ENCODE measurements at regions not wholly inside any gene's neighbourhood (a gene's known extent, or its start where the extent isn't known, plus 50 kb on each side); places are given as distances from the start of the nearest gene placed in this dataset.

- WGBS (ENCODE audit: low lambda C conversion rate), result 0% methylated on average over 2 of the region's 2 CpGs
- no peaks in the 10 kb centered on the region for H3K27me3 ChIP-seq (ENCODE audit: control insufficient read depth in 1 of 2, insufficient read depth in 2 of 2, low read length in 2 of 2)
- H3K36me3 ChIP-seq (replicated peaks in 1 of 2; ENCODE audit: control insufficient read depth in 1 of 2, insufficient read depth in 2 of 2, low read length in 2 of 2), result no peaks in the 10 kb centered on the region
These were observed 670.3 kb downstream of the TLE4 start for GRCh38 chr9:80242022-80242421.

GRCh38 chr9:80235752-80236151, 664.0 kb downstream of the TLE4 start:
- H3K36me3 ChIP-seq (replicated peaks in 1 of 2; ENCODE audit: control insufficient read depth in 1 of 2, insufficient read depth in 2 of 2, low read length in 2 of 2), result no peaks in the 10 kb centered on the region
- no peaks in the 10 kb centered on the region for H3K27me3 ChIP-seq (ENCODE audit: control insufficient read depth in 1 of 2, insufficient read depth in 2 of 2, low read length in 2 of 2)
- DNase-seq (ENCODE audit: low spot score) (no peak), FAIRE-seq (no peak), ATAC-seq (no peak)
- H3K4me3 ChIP-seq (replicated peaks in 1 of 3; ENCODE audit: insufficient read depth in 1 of 3, low read depth in 2 of 3, low read length in 3 of 3), result no peak overlapping the region
- no TSS peak for BruUV-seq (replicated peaks)
- intact Hi-C loops (cut with micrococcal nuclease; ENCODE audit: unreplicated experiment) (no loop called here), in situ Hi-C loops (cut with HindIII; ENCODE audit: extremely low pct_ligation_motif_present, low pct_unique_long_range_greater_than_20kb) (no loop called here)
- ChIA-PET CTCF (ENCODE audit: low intra/inter-chr PET ratio, low total read pairs) (no interaction called here), POLR2A (no interaction called here)
- H2AFZ ChIP-seq (ENCODE audit: low read length), result no peak overlapping the region
- 0 out of 2 replicates have a peak, but pooled peaks have one; percentile 55 for TF ChIP-seq CEBPB (IDR thresholded peaks at IDR 0.05; ENCODE audit: borderline replicate concordance, low read depth, low read length)
- peak; percentile 58; the same call in 1 of the 2 replicates for TF ChIP-seq ATF7 (IDR thresholded peaks at IDR 0.05)
- TF ChIP-seq ATF7 (CRISPR knock-in tag; IDR thresholded peaks at IDR 0.05), result no peak
- TF ChIP-seq ZNF782 (CRISPR knock-in tag; IDR thresholded peaks at IDR 0.05; ENCODE audit: borderline replicate concordance), result no peak
- TF ChIP-seq NCOA2 (CRISPR knock-in tag; IDR thresholded peaks at IDR 0.05), result no peak
- H3K4me2 ChIP-seq (ENCODE audit: low read depth, low read length), result no peak overlapping the region
- no peak overlapping the region for H3K27ac ChIP-seq (ENCODE audit: extremely low read length, insufficient read depth, low read length)
- H3K4me1 ChIP-seq (ENCODE audit: insufficient read depth, low read length), result no peaks in the 10 kb centered on the region
- H3K9ac ChIP-seq (ENCODE audit: insufficient read depth, low read depth, low read length), result no peak overlapping the region
- H4K20me1 ChIP-seq (ENCODE audit: insufficient read depth, low read length), result no peaks in the 10 kb centered on the region
- no peaks in the 10 kb centered on the region for H3K79me2 ChIP-seq (ENCODE audit: insufficient read depth, low read length)
- 3% methylated on average over 1 of the region's 1 CpG for WGBS (ENCODE audit: low lambda C conversion rate)
- peaks cover 65% of the 10 kb centered on the region for H3K9me3 ChIP-seq (ENCODE audit: low read length)

More at GRCh38 chr9:80242022-80242421, 670.3 kb downstream of the TLE4 start:
- no peak overlapping the region for H3K9ac ChIP-seq (ENCODE audit: insufficient read depth, low read depth, low read length)
- H2AFZ ChIP-seq (ENCODE audit: low read length), result no peak overlapping the region
- H3K27ac ChIP-seq (ENCODE audit: extremely low read length, insufficient read depth, low read length), result no peak overlapping the region
- H3K79me2 ChIP-seq (ENCODE audit: insufficient read depth, low read length), result no peaks in the 10 kb centered on the region
- ATAC-seq, result no peak
- H4K20me1 ChIP-seq (ENCODE audit: insufficient read depth, low read length), result no peaks in the 10 kb centered on the region
- H3K9me3 ChIP-seq (ENCODE audit: low read length), result peaks cover 28% of the 10 kb centered on the region
- in situ Hi-C loops (cut with HindIII; ENCODE audit: extremely low pct_ligation_motif_present, low pct_unique_long_range_greater_than_20kb) (no loop called here), intact Hi-C loops (cut with micrococcal nuclease; ENCODE audit: unreplicated experiment) (no loop called here)
- no peak for DNase-seq (ENCODE audit: low spot score)
- no peak for TF ChIP-seq YEATS2 (CRISPR knock-in tag; IDR thresholded peaks at IDR 0.05; ENCODE audit: borderline replicate concordance)
- no peak for TF ChIP-seq EZH2 (conservative IDR thresholded peaks at IDR 0.05; ENCODE audit: low read depth, low read length)
- TF ChIP-seq ZBTB44 (CRISPR knock-in tag; IDR thresholded peaks at IDR 0.05), result no peak
- TF ChIP-seq SKI (IDR thresholded peaks at IDR 0.05; ENCODE audit: partially characterized antibody), result no peak
- FAIRE-seq, result no peak
- no peak overlapping the region for H3K4me2 ChIP-seq (ENCODE audit: low read depth, low read length)
- ChIA-PET CTCF (ENCODE audit: low intra/inter-chr PET ratio, low total read pairs) (no interaction called here), POLR2A (no interaction called here)
- BruUV-seq (replicated peaks), result no TSS peak
- H3K4me3 ChIP-seq (replicated peaks in 1 of 3; ENCODE audit: insufficient read depth in 1 of 3, low read depth in 2 of 3, low read length in 3 of 3), result no peak overlapping the region
- H3K4me1 ChIP-seq (ENCODE audit: insufficient read depth, low read length), result no peaks in the 10 kb centered on the region
